GM12878 (cell line): ENCODE measurements at regions not wholly inside any gene's neighbourhood (a gene's known extent, or its start where the extent isn't known, plus 50 kb on each side); places are given as distances from the start of the nearest gene placed in this dataset.

Experiments used
- ATAC-seq: fragments of 200-7000 bp; cut with Tn5 transposase; 3 replicates; pipeline ENCODE4 v1.9.1; 2020; ENCODE audit warnings: mild to moderate bottlenecking, moderate library complexity
- BruUV-seq: library from RNA; stranded (reverse); fragments of 400-500 nt; replicated peaks from 2 replicates; lab custom pipeline; 2021; lab: Mats Ljungman, UMichigan
- CTCF ChIA-PET: fragments of 300-600 bp; sonication (Branson Sonifier 250); formaldehyde crosslinking; extraction: SDS; loops from one replicate; lab custom pipeline; 2021; ENCODE audit warnings: inconsistent platforms; lab: Yijun Ruan, JAX
- POLR2A ChIA-PET: fragments of 350-600 bp; formaldehyde crosslinking; extraction: SDS; loops from one replicate; lab custom pipeline; 2021; ENCODE audit warnings: inconsistent platforms; lab: Charles Lee
- RAD21 ChIA-PET: fragments of 300-600 bp; sonication (Branson Sonifier 250); formaldehyde crosslinking; loops from one replicate; lab custom pipeline; 2023; ENCODE audit warnings: antibody characterized with exemption; ENCODE audit not compliant: unreplicated experiment; lab: Charles Lee
- SMC1A ChIA-PET: fragments of 300-600 bp; sonication (Branson Sonifier 250); formaldehyde crosslinking; loops from one replicate; lab custom pipeline; 2023; ENCODE audit not compliant: unreplicated experiment, uncharacterized antibody; lab: Charles Lee
- DNase-seq: peaks from one replicate; pipeline ENCODE4 v3.0.0-alpha.2; 2011; ENCODE audit warnings: low read depth, low spot score
- FAIRE-seq: peaks from 3 replicates; lab custom pipeline; 2011; peaks lifted over from hg19 to GRCh38; lab: Jason Lieb, UNC
- H2AFZ ChIP-seq: 2 replicates; pipeline ENCODE4 v1.6.0; 2011; ENCODE audit warnings: low read depth, low read length, control low read depth; ENCODE audit not compliant: control insufficient read depth
- H3K27ac ChIP-seq: 2 replicates; pipeline ENCODE4 v1.5.1; 2011; ENCODE audit warnings: control low read depth; ENCODE audit not compliant: control insufficient read depth, insufficient read depth
- H3K27me3 ChIP-seq, 2 experiments: replicated peaks in 1 of 2; 2 replicates each; pipeline versions ENCODE4 v1.6.0 to v1.6.1; 2011; ENCODE audit warnings: low read length in 1 of 2; ENCODE audit not compliant: control insufficient read depth in 2 of 2, insufficient read depth in 2 of 2
- H3K36me3 ChIP-seq, 2 experiments: 2 replicates each; pipeline ENCODE4 v1.5.1; 2011; ENCODE audit warnings: low read length in 1 of 2; ENCODE audit not compliant: control insufficient read depth in 2 of 2, insufficient read depth in 2 of 2
- H3K4me1 ChIP-seq: 2 replicates; pipeline ENCODE4 v1.6.1; 2011; ENCODE audit warnings: mild to moderate bottlenecking, low read length, moderate library complexity, mixed read lengths; ENCODE audit not compliant: control insufficient read depth, insufficient read depth
- H3K4me2 ChIP-seq: 2 replicates; pipeline ENCODE4 v1.6.0; 2011; ENCODE audit warnings: control low read depth; ENCODE audit not compliant: control insufficient read depth, insufficient read depth
- H3K4me3 ChIP-seq: fragments of 200-600 bp; sonication (generic); 2 replicates; pipeline ENCODE4 v1.5.1; 2016
- H3K79me2 ChIP-seq: 2 replicates; pipeline ENCODE4 v1.6.0; 2011; ENCODE audit warnings: low read length; ENCODE audit not compliant: control insufficient read depth, insufficient read depth
- H3K9ac ChIP-seq: 2 replicates; pipeline ENCODE4 v1.8.0; 2011; ENCODE audit warnings: low read length, control low read depth, mixed read lengths; ENCODE audit not compliant: control insufficient read depth, insufficient read depth
- H3K9me3 ChIP-seq: replicated peaks from 3 replicates; pipeline ENCODE4 v1.5.1; 2011; ENCODE audit warnings: mild to moderate bottlenecking, low read length; ENCODE audit not compliant: control insufficient read depth, insufficient read depth
- H4K20me1 ChIP-seq: 2 replicates; pipeline ENCODE4 v1.6.0; 2011; ENCODE audit not compliant: control insufficient read depth, insufficient read depth
- BACH1 ChIP-seq: fragments of 450-650 bp; IDR thresholded peaks from 2 replicates; pipeline ENCODE4 v1.6.1; 2017; ENCODE audit warnings: mild to moderate bottlenecking, borderline replicate concordance
- BCL11A ChIP-seq: IDR thresholded peaks from 2 replicates; pipeline ENCODE4 v1.6.1; 2011; ENCODE audit warnings: low read depth, low read length
- CHD1 ChIP-seq: IDR thresholded peaks from 2 replicates; pipeline ENCODE4 v1.6.1; 2012; ENCODE audit warnings: low read depth, low read length, improper control_type of control experiment
- CUX1 ChIP-seq: IDR thresholded peaks from 2 replicates; pipeline ENCODE4 v1.6.1; 2012; ENCODE audit warnings: improper control_type of control experiment, low read depth, low read length; ENCODE audit not compliant: insufficient replicate concordance
- E4F1 ChIP-seq: fragments of 450-650 bp; IDR thresholded peaks from 2 replicates; pipeline ENCODE4 v1.6.1; 2018; ENCODE audit warnings: borderline replicate concordance, mild to moderate bottlenecking; ENCODE audit not compliant: partially characterized antibody
- EP300 ChIP-seq, 2 experiments: fragments of 150-350 bp in 1 of 2; IDR thresholded peaks; 2 replicates each; pipeline ENCODE4 v1.6.1; 2011 to 2012; ENCODE audit warnings: low read depth in 2 of 2, low read length in 2 of 2, borderline replicate concordance in 1 of 2, improper control_type of control experiment in 1 of 2, inconsistent platforms in 1 of 2; ENCODE audit not compliant: control insufficient read depth in 1 of 2
- JUNB ChIP-seq: IDR thresholded peaks from 2 replicates; pipeline ENCODE4 v1.6.1; 2016; ENCODE audit warnings: antibody characterized with exemption, mild to moderate bottlenecking
- JUND ChIP-seq: IDR thresholded peaks from 2 replicates; pipeline ENCODE4 v1.6.1; 2012; ENCODE audit warnings: low read depth, mild to moderate bottlenecking, low read length, improper control_type of control experiment, moderate library complexity
- MTA2 ChIP-seq: fragments of 450-650 bp; IDR thresholded peaks from 2 replicates; pipeline ENCODE4 v1.6.1; 2016; ENCODE audit warnings: low read depth, mild to moderate bottlenecking, moderate library complexity
- NR2F1 ChIP-seq: fragments of 450-650 bp; conservative IDR thresholded peaks from 2 replicates; pipeline ENCODE4 v1.6.1; 2017; ENCODE audit warnings: mild to moderate bottlenecking
- PAX5 ChIP-seq: IDR thresholded peaks from 2 replicates; pipeline ENCODE4 v1.6.1; 2011; ENCODE audit warnings: low read depth, low read length, borderline replicate concordance
- RUNX3 ChIP-seq: IDR thresholded peaks from 2 replicates; pipeline ENCODE4 v1.6.1; 2012; ENCODE audit warnings: low read length, inconsistent platforms
- SKIL ChIP-seq: fragments of 450-650 bp; IDR thresholded peaks from 2 replicates; pipeline ENCODE4 v1.6.1; 2017; ENCODE audit warnings: mild to moderate bottlenecking, low read depth, inconsistent platforms; ENCODE audit not compliant: poor library complexity, severe bottlenecking
- SPI1 ChIP-seq: IDR thresholded peaks from 2 replicates; pipeline ENCODE4 v1.6.1; 2011; ENCODE audit warnings: low read depth, mild to moderate bottlenecking, low read length, moderate library complexity, borderline replicate concordance; ENCODE audit not compliant: insufficient read depth
- ZNF207 ChIP-seq: fragments of 450-650 bp; IDR thresholded peaks from 2 replicates; pipeline ENCODE4 v1.6.1; 2014; ENCODE audit warnings: antibody characterized with exemption, mild to moderate bottlenecking, borderline replicate concordance
- WGBS: methylation state at CpG from one replicate; pipeline ENCODE4 v1.1.6; 2016; ENCODE audit warnings: low lambda C conversion rate; ENCODE audit not compliant: insufficient replicate concordance, insufficient coverage; ENCODE audit errors: missing lambda C conversion rate; 5-methylcytosine and 5-hydroxymethylcytosine counted together
- in situ Hi-C: fragments of 300-500 bp; cut with MboI; formaldehyde crosslinking; loops from 9 replicates; pipeline ENCODE4 v1.14.3; 2018; ENCODE audit warnings: mixed read lengths
- intact Hi-C: fragments of 100-400 bp; cut with micrococcal nuclease; formaldehyde crosslinking; loops from one replicate; pipeline ENCODE4 v1.14.2; 2022; ENCODE audit not compliant: unreplicated experiment

GRCh38 chr4:98204236-98204553 lies 57.0 kb upstream of the RAP1GDS1 start:
- Histone ChIP-seq H3K36me3 (no peaks in the 10 kb centered on the region), H4K20me1 (no peaks in the 10 kb centered on the region), H3K9ac (no peak overlapping the region), H3K27ac (peak overlapping the region; percentile 88; the same call in 1 of the 2 replicates), H3K27me3 (no peaks in the 10 kb centered on the region), H3K79me2 (no peaks in the 10 kb centered on the region), H3K4me2 (peak overlapping the region; percentile 98), H3K9me3 (peaks cover 2% of the 10 kb centered on the region; the same call in 1 of the 3 replicates), H3K4me3 (no peak overlapping the region), H2AFZ (peak overlapping the region; percentile 78), H3K4me1 (peaks cover 21% of the 10 kb centered on the region)
- in situ Hi-C loops (no loop called here), intact Hi-C loops (loop anchor here (2.0 kb wide), 1 partner anchor 57 kb away; the partner anchor contains the start of gene RAP1GDS1)
- ChIA-PET CTCF (interaction anchor here (1.3 kb wide), 1 partner anchor 10 kb away, joined by 4 read pairs; no protein-coding TSS in a partner anchor), RAD21 (interaction anchor here (0.9 kb wide), 1 partner anchor 264 kb away, joined by 3 read pairs; no protein-coding TSS in a partner anchor), SMC1A (no interaction called here), POLR2A (no interaction called here)
- DNase-seq (peak; percentile 19), FAIRE-seq (no peak), ATAC-seq (peak; percentile 82)
- WGBS, result 22% methylated on average over 3 of the region's 3 CpGs
- BruUV-seq, result no TSS peak
- peak; percentile 50; the same call in 1 of the 2 replicates for TF ChIP-seq MTA2
- no peak for TF ChIP-seq NR2F1
- TF ChIP-seq E4F1, result no peak
- TF ChIP-seq RUNX3, result peak; percentile 59
- peak; percentile 70; the same call in 1 of the 2 replicates for TF ChIP-seq SPI1
- TF ChIP-seq CUX1, result peak; percentile 31
- TF ChIP-seq JUND, result no peak
- peak; percentile 60 for TF ChIP-seq SKIL
- TF ChIP-seq JUNB, result no peak
- TF ChIP-seq BCL11A, result peak; percentile 44; the same call in 1 of the 2 replicates
- TF ChIP-seq EP300 (IDR thresholded peaks at IDR 0.05; ENCODE audit: borderline replicate concordance in 1 of 2, control insufficient read depth in 1 of 2, low read depth in 2 of 2, low read length in 2 of 2), result peak; percentile 58 to 78; a peak in 3 of 4 replicates
- no peak for TF ChIP-seq BACH1
- TF ChIP-seq CHD1, result no peak
- no peak for TF ChIP-seq ZNF207
- 0 out of 2 replicates have a peak, but pooled peaks have one; percentile 18 for TF ChIP-seq PAX5
